A673 (cell line): ENCODE measurements at regions not wholly inside any gene's neighbourhood (a gene's known extent, or its start where the extent isn't known, plus 50 kb on each side); places are given as distances from the start of the nearest gene placed in this dataset.

Experiments used
- BruUV-seq: library from RNA; stranded (reverse); fragments of 400-500 nt; replicated peaks from 2 replicates; lab custom pipeline; 2021; lab: Mats Ljungman, UMichigan
- CTCF ChIA-PET: fragments of 300-600 bp; sonication (Branson Sonifier 250); formaldehyde crosslinking; loops from one replicate; lab custom pipeline; 2022; ENCODE audit warnings: antibody characterized with exemption; lab: Charles Lee
- POLR2A ChIA-PET: fragments of 300-600 bp; sonication (Branson Sonifier 250); formaldehyde crosslinking; loops from one replicate; lab custom pipeline; 2022; ENCODE audit warnings: antibody characterized with exemption; ENCODE audit not compliant: low non-redundant PET; lab: Charles Lee
- DNase-seq: peaks from one replicate; pipeline ENCODE4 v3.0.0-alpha.2; 2015; ENCODE audit warnings: low spot score
- H3K27ac ChIP-seq: fragments of 200-600 bp; sonication (generic); 2 replicates; pipeline ENCODE4 v1.5.1; 2016; ENCODE audit warnings: mixed run types, low read depth, mild to moderate bottlenecking, mixed read lengths, antibody characterized with exemption, low read length; ENCODE audit not compliant: poor library complexity, severe bottlenecking
- H3K27me3 ChIP-seq: fragments of 200-600 bp; sonication (generic); replicated peaks from 2 replicates; pipeline ENCODE4 v1.6.1; 2017; ENCODE audit warnings: mixed run types, low read depth, mild to moderate bottlenecking, mixed read lengths, antibody characterized with exemption, low read length; ENCODE audit not compliant: insufficient read depth, poor library complexity
- H3K36me3 ChIP-seq: fragments of 200-600 bp; sonication (generic); 2 replicates; pipeline ENCODE4 v1.6.1; 2016; ENCODE audit warnings: mixed run types, mild to moderate bottlenecking, mixed read lengths, antibody characterized with exemption, low read length; ENCODE audit not compliant: insufficient read depth, poor library complexity, severe bottlenecking
- H3K4me1 ChIP-seq: fragments of 200-600 bp; sonication (generic); 2 replicates; pipeline ENCODE4 v1.6.1; 2017; ENCODE audit warnings: mixed run types, mild to moderate bottlenecking, mixed read lengths, antibody characterized with exemption, low read length; ENCODE audit not compliant: insufficient read depth, poor library complexity, severe bottlenecking
- H3K4me3 ChIP-seq: fragments of 200-600 bp; sonication (generic); 2 replicates; pipeline ENCODE4 v1.5.1; 2016; ENCODE audit warnings: low read depth, mixed run types, mild to moderate bottlenecking, mixed read lengths, low read length; ENCODE audit not compliant: poor library complexity, severe bottlenecking
- H3K9me3 ChIP-seq: fragments of 200-600 bp; sonication (generic); 2 replicates; pipeline ENCODE4 v1.6.1; 2016; ENCODE audit warnings: mixed run types, low read depth, mild to moderate bottlenecking, mixed read lengths, antibody characterized with exemption, low read length; ENCODE audit not compliant: poor library complexity, severe bottlenecking
- CTCF ChIP-seq: fragments of 300-800, 200-600 bp; sonication (generic); conservative IDR thresholded peaks from 2 replicates; pipeline ENCODE4 v1.5.1; 2017; ENCODE audit warnings: low read depth, mild to moderate bottlenecking, antibody characterized with exemption, low read length, moderate library complexity, mixed read lengths
- EZH2 ChIP-seq: fragments of 200-600 bp; sonication (generic); IDR thresholded peaks from 2 replicates; pipeline ENCODE4 v1.6.1; 2017; ENCODE audit warnings: borderline replicate concordance, low read depth, mild to moderate bottlenecking, mixed read lengths, antibody characterized with exemption, low read length; ENCODE audit not compliant: poor library complexity, severe bottlenecking
- intact Hi-C: fragments of 100-400 bp; cut with micrococcal nuclease; formaldehyde crosslinking; loops from one replicate; pipeline ENCODE4 v1.10.0; 2022; ENCODE audit not compliant: unreplicated experiment

- intact Hi-C loops = no loop called here
- TF ChIP-seq EZH2 = no peak
- no peak for TF ChIP-seq CTCF
- peaks cover 58% of the 10 kb centered on the region for H3K27me3 ChIP-seq
- ChIA-PET CTCF (no interaction called here), POLR2A (no interaction called here)
- no peak overlapping the region for H3K4me3 ChIP-seq
- DNase-seq = no peak
- H3K27ac ChIP-seq = no peak overlapping the region
- no peaks in the 10 kb centered on the region for H3K9me3 ChIP-seq
- no peaks in the 10 kb centered on the region for H3K36me3 ChIP-seq
- no peaks in the 10 kb centered on the region for H3K4me1 ChIP-seq
- no TSS peak for BruUV-seq
Observed at GRCh38 chr17:5701381-5701780, 117.1 kb upstream of the NLRP1 start.

DNA sequence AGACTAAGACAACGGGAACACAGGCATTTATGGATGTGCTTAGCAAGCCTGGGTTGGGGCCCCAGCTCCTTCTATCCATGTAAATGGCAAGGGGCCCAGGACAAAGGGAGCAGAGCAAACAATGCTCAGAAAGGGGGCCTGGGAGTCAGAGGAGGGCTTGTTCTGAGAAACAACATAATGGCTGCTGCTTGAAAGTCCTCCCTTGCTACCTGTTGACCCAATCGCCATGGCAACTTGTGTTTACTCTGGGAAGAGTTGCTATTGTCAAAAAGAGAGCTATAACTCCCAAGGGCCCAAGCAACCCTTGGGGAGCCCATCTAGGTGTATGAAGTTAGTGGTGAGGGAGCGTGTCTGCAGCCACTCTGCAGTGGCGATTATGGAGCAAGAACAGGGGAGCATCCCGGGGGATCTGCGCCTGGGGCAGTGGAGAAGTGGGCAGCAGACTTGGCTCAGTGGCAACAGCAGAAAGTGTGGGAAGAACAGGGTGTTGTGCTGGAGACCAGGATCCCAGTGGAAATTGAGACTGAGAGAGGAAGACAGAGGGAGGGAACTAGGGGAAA is 118.7 kb upstream of the NLRP1 start:
- Histone ChIP-seq H3K27me3 (peaks cover 50% of the 10 kb centered on the region), H3K36me3 (no peaks in the 10 kb centered on the region), H3K9me3 (no peaks in the 10 kb centered on the region), H3K4me3 (no peak overlapping the region), H3K27ac (no peak overlapping the region), H3K4me1 (no peaks in the 10 kb centered on the region)
- no TSS peak for BruUV-seq
- POLR2A ChIA-PET = no interaction called here
- no peak for DNase-seq
- no peak for TF ChIP-seq EZH2
- no peak for TF ChIP-seq CTCF
- intact Hi-C loops = no loop called here
- CTCF ChIA-PET = no interaction called here

DNA sequence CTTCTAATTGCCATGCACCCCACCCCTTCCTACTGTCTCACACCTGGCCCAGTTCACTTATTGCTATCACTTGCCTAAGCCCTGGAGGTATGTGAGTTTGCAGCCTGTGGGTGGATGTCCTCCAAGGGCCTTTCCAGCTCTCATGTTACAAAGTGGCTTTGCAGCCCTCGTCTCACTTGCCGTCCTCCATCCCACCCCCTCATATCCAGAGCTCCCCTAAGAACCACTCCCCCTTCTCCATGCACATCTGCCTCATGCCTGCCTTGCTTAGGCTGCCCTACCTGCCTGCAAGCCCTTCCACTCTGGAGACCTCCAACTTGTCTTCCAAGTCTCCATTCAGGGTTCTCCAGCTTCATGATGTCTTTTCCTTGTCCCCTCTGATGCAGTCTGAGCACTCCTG is 119.4 kb upstream of the NLRP1 start:
- Histone ChIP-seq H3K4me3 (no peak overlapping the region), H3K27me3 (peaks cover 43% of the 10 kb centered on the region), H3K9me3 (no peaks in the 10 kb centered on the region), H3K4me1 (no peaks in the 10 kb centered on the region), H3K27ac (no peak overlapping the region), H3K36me3 (no peaks in the 10 kb centered on the region)
- no peak for DNase-seq
- ChIA-PET POLR2A (no interaction called here), CTCF (no interaction called here)
- no TSS peak for BruUV-seq
- TF ChIP-seq EZH2 (no peak), CTCF (no peak)
- intact Hi-C loops = no loop called here
